Skin of body (tissue), 1 donor: ENCODE measurements at regions not wholly inside any gene's neighbourhood (a gene's known extent, or its start where the extent isn't known, plus 50 kb on each side); places are given as distances from the start of the nearest gene placed in this dataset.

Experiments
- DNase-seq: peaks from one replicate; lab custom pipeline; 2025; lab: John Stamatoyannopoulos, UW

GRCh38 chr7:46554688-46555422 lies 633.8 kb upstream of the IGFBP3 start:
- no peak for DNase-seq

- no peak for DNase-seq
Measured at GRCh38 chr7:46551603-46552002, 630.5 kb upstream of the IGFBP3 start.

GRCh38 chr7:46550864-46551263 lies 629.8 kb upstream of the IGFBP3 start:
- DNase-seq: no peak

GRCh38 chr7:46549892-46550639 lies 629.0 kb upstream of the IGFBP3 start:
- DNase-seq: no peak

- no peak for DNase-seq
Measured at GRCh38 chr7:46549347-46549746, 628.3 kb upstream of the IGFBP3 start.

GRCh38 chr7:46547044-46547443 lies 626.0 kb upstream of the IGFBP3 start:
- no peak for DNase-seq

- DNase-seq: no peak
Measured at GRCh38 chr7:46545790-46546189, 624.7 kb upstream of the IGFBP3 start.

GRCh38 chr7:46544396-46545008 lies 623.4 kb upstream of the IGFBP3 start:
- DNase-seq: peak; percentile 63

- DNase-seq: no peak
Measured at GRCh38 chr7:46542076-46542475, 621.0 kb upstream of the IGFBP3 start.

- DNase-seq: no peak
Measured at GRCh38 chr7:46539892-46540483, 618.9 kb upstream of the IGFBP3 start.

- DNase-seq: no peak
Measured at GRCh38 chr7:46537191-46537905, 616.3 kb upstream of the IGFBP3 start.

- DNase-seq: no peak
Measured at GRCh38 chr7:46534664-46535588, 613.9 kb upstream of the IGFBP3 start.

- DNase-seq: no peak
Measured at GRCh38 chr7:46533946-46534345, 612.9 kb upstream of the IGFBP3 start.

- DNase-seq: no peak
Measured at GRCh38 chr7:46532571-46532970, 611.5 kb upstream of the IGFBP3 start.

- no peak for DNase-seq
Measured at GRCh38 chr7:46530081-46530750, 609.1 kb upstream of the IGFBP3 start.

- no peak for DNase-seq
Measured at GRCh38 chr7:46527360-46527759, 606.3 kb upstream of the IGFBP3 start.

- no peak for DNase-seq
Measured at GRCh38 chr7:46525876-46526275, 604.8 kb upstream of the IGFBP3 start.

GRCh38 chr7:46524350-46524749 lies 603.3 kb upstream of the IGFBP3 start:
- DNase-seq: no peak

- no peak for DNase-seq
Measured at GRCh38 chr7:46522354-46522906, 601.4 kb upstream of the IGFBP3 start.

- no peak for DNase-seq
Measured at GRCh38 chr7:46518713-46519112, 597.6 kb upstream of the IGFBP3 start.
